Neural progenitor cell (in vitro differentiated cells): ENCODE measurements at regions not wholly inside any gene's neighbourhood (a gene's known extent, or its start where the extent isn't known, plus 50 kb on each side); places are given as distances from the start of the nearest gene placed in this dataset.

ENCODE experiments used
- DNase-seq: peaks from one replicate; pipeline ENCODE4 v3.0.0-alpha.2; 2016; ENCODE audit warnings: low spot score
- H2AFZ ChIP-seq: fragments of 200-600 bp; sonication (generic); replicated peaks from 2 replicates; pipeline ENCODE4 v1.6.1; 2016; ENCODE audit warnings: antibody characterized with exemption
- H3F3A ChIP-seq: fragments of 200-600 bp; sonication (generic); 2 replicates; pipeline ENCODE4 v1.6.1; 2016; ENCODE audit warnings: antibody characterized with exemption, low read depth
- H3K27ac ChIP-seq: fragments of 200-600 bp; sonication (generic); 2 replicates; pipeline ENCODE4 v1.5.1; 2016; ENCODE audit warnings: mild to moderate bottlenecking
- H3K27me3 ChIP-seq: fragments of 200-600 bp; sonication (generic); 2 replicates; pipeline ENCODE4 v1.6.1; 2016; ENCODE audit warnings: mild to moderate bottlenecking, moderate library complexity
- H3K36me3 ChIP-seq: fragments of 200-600 bp; sonication (generic); 2 replicates; pipeline ENCODE4 v1.5.1; 2016
- H3K4me1 ChIP-seq: fragments of 200-600 bp; sonication (generic); 2 replicates; pipeline ENCODE4 v1.6.1; 2016; ENCODE audit warnings: mixed run types
- H3K4me2 ChIP-seq: fragments of 200-600 bp; sonication (generic); 2 replicates; pipeline ENCODE4 v1.6.1; 2016
- H3K4me3 ChIP-seq: fragments of 200-600 bp; sonication (generic); 2 replicates; pipeline ENCODE4 v1.5.1; 2016
- H3K79me2 ChIP-seq: fragments of 200-600 bp; sonication (generic); 2 replicates; pipeline ENCODE4 v1.6.1; 2016; ENCODE audit warnings: low read depth
- H3K9ac ChIP-seq: fragments of 200-600 bp; sonication (generic); 2 replicates; pipeline ENCODE4 v1.6.1; 2016
- H3K9me3 ChIP-seq: fragments of 200-600 bp; sonication (generic); 2 replicates; pipeline ENCODE4 v1.5.1; 2016; ENCODE audit warnings: low read depth
- H4K20me1 ChIP-seq: fragments of 200-600 bp; sonication (generic); 2 replicates; pipeline ENCODE4 v1.6.1; 2016; ENCODE audit warnings: low read depth
- H3K27ac Mint-ChIP-seq: 3 replicates; pipeline ENCODE4 v1.8.0; 2021; ENCODE audit warnings: mixed read lengths
- H3K27me3 Mint-ChIP-seq: 2 replicates; pipeline ENCODE4 v1.8.0; 2022; ENCODE audit warnings: low read depth, mild to moderate bottlenecking, inconsistent platforms, moderate library complexity, mixed read lengths; ENCODE audit not compliant: insufficient read depth
- H3K36me3 Mint-ChIP-seq: 3 replicates; pipeline ENCODE4 v1.8.0; 2021; ENCODE audit warnings: mixed read lengths
- H3K4me1 Mint-ChIP-seq: 3 replicates; pipeline ENCODE4 v1.8.0; 2021; ENCODE audit warnings: mixed read lengths
- H3K4me3 Mint-ChIP-seq: 3 replicates; pipeline ENCODE4 v1.8.0; 2021; ENCODE audit warnings: mild to moderate bottlenecking, moderate library complexity, mixed read lengths
- H3K9me3 Mint-ChIP-seq: 3 replicates; pipeline ENCODE4 v1.8.0; 2020; ENCODE audit warnings: mixed read lengths
- EZH2 ChIP-seq: fragments of 200-600 bp; sonication (generic); IDR thresholded peaks from 2 replicates; pipeline ENCODE4 v1.6.1; 2017; ENCODE audit warnings: antibody characterized with exemption, mild to moderate bottlenecking, moderate library complexity
- EZH2phosphoT487 ChIP-seq: fragments of 200-600 bp; sonication (generic); IDR thresholded peaks from 2 replicates; pipeline ENCODE4 v1.6.1; 2017; ENCODE audit warnings: antibody characterized with exemption
- TF ChIP-seq, protein P1 (sequence below): fragments of 200-600 bp; sonication (generic); IDR thresholded peaks from 2 replicates; pipeline ENCODE4 v1.5.1; 2017; ENCODE audit warnings: antibody characterized with exemption, mild to moderate bottlenecking

DNA sequence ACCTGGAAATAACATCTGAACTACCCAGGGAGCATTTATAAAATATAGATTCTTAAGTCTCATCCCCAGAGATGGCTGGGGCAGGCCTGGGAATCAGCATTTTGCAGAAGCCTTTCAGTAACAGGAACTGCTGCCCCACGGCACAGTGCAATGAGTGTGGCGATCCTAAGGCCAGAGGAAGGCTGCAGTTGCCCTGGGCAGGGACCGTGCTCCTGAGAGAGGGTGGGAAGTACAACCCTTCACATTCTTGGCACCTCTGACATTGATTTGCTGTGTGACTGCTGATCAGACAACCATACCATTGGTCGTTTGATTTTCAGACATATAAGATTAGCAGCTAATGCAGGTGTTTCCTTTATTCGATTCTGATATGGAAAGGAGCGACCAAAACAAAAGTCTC, 233.6 kb downstream of the STIM2 start:
- H3K4me3 ChIP-seq = no peak overlapping the region
- no peak overlapping the region for H2AFZ ChIP-seq
- no peak overlapping the region for H3K4me2 ChIP-seq
- no peaks in the 10 kb centered on the region for H4K20me1 ChIP-seq
- Mint-ChIP-seq H3K4me3 (no peak overlapping the region), H3K4me1 (peaks cover 50% of the 10 kb centered on the region), H3K36me3 (no peaks in the 10 kb centered on the region), H3K27me3 (peaks cover 6% of the 10 kb centered on the region), H3K27ac (no peak overlapping the region), H3K9me3 (no peaks in the 10 kb centered on the region)
- H3K4me1 ChIP-seq = peaks cover 25% of the 10 kb centered on the region
- H3K79me2 ChIP-seq = no peaks in the 10 kb centered on the region
- H3K36me3 ChIP-seq = no peaks in the 10 kb centered on the region
- no peaks in the 10 kb centered on the region for H3K27me3 ChIP-seq
- TF ChIP-seq EZH2 (no peak), EZH2phosphoT487 (no peak)
- TF ChIP-seq, protein P1, sequence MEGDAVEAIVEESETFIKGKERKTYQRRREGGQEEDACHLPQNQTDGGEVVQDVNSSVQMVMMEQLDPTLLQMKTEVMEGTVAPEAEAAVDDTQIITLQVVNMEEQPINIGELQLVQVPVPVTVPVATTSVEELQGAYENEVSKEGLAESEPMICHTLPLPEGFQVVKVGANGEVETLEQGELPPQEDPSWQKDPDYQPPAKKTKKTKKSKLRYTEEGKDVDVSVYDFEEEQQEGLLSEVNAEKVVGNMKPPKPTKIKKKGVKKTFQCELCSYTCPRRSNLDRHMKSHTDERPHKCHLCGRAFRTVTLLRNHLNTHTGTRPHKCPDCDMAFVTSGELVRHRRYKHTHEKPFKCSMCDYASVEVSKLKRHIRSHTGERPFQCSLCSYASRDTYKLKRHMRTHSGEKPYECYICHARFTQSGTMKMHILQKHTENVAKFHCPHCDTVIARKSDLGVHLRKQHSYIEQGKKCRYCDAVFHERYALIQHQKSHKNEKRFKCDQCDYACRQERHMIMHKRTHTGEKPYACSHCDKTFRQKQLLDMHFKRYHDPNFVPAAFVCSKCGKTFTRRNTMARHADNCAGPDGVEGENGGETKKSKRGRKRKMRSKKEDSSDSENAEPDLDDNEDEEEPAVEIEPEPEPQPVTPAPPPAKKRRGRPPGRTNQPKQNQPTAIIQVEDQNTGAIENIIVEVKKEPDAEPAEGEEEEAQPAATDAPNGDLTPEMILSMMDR = no peak
- no peak for DNase-seq
- no peak overlapping the region for H3K9ac ChIP-seq
- H3F3A ChIP-seq = no peaks in the 10 kb centered on the region
- no peak overlapping the region for H3K27ac ChIP-seq
- H3K9me3 ChIP-seq = no peaks in the 10 kb centered on the region

GRCh38 chr4:27094783-27095182, 234.1 kb downstream of the STIM2 start:
- H3K9me3 Mint-ChIP-seq = no peaks in the 10 kb centered on the region
- no peaks in the 10 kb centered on the region for H3K79me2 ChIP-seq
- no peak overlapping the region for H3K27ac Mint-ChIP-seq
- H3K27me3 ChIP-seq = no peaks in the 10 kb centered on the region
- H3K36me3 Mint-ChIP-seq = no peaks in the 10 kb centered on the region
- H3K4me1 ChIP-seq = peaks cover 25% of the 10 kb centered on the region
- H3K9ac ChIP-seq = no peak overlapping the region
- peaks cover 51% of the 10 kb centered on the region for H3K4me1 Mint-ChIP-seq
- no peak overlapping the region for H3K4me3 Mint-ChIP-seq
- H3K4me2 ChIP-seq = no peak overlapping the region
- no peak overlapping the region for H2AFZ ChIP-seq
- TF ChIP-seq EZH2 (no peak), EZH2phosphoT487 (no peak)
- TF ChIP-seq, protein P1 = no peak
- DNase-seq = no peak
- no peaks in the 10 kb centered on the region for H3K36me3 ChIP-seq
- H3F3A ChIP-seq = no peaks in the 10 kb centered on the region
- H4K20me1 ChIP-seq = no peaks in the 10 kb centered on the region
- H3K27ac ChIP-seq = no peak overlapping the region
- H3K27me3 Mint-ChIP-seq = peaks cover 8% of the 10 kb centered on the region
- no peaks in the 10 kb centered on the region for H3K9me3 ChIP-seq
- H3K4me3 ChIP-seq = no peak overlapping the region

DNA sequence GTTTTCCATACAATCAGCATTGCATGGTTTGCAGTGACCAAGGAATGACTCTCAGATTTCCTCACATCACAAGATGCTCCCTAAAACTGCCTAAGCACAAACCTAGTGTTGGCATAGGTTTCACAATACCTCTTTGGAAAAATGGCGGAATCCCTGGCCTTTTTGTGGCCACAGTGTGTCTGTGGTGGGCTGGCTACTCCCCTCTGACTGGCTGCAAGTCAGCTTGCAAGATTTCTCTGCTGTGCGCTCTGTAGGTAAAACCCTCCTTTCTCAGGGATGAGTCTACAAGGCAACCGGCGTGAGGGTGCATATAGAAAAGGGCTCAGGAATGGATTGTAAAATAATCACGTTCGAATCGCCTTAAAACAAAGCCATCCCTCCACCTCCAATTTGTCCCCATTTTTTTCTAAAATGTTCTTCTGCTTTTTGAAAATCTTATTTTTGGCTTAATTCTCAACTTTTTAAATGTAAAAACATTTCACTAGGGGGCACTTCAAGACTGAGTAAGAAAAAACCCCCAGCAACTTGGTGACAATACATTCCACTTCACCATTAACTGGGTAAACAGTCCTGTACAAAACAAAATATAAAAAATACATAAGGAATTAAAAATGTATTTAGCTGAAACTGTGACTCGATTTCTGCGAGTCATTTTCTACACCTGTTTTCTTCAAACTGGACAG, 235.6 kb downstream of the STIM2 start:
- H3K27ac Mint-ChIP-seq = no peak overlapping the region
- H3K9me3 Mint-ChIP-seq = no peaks in the 10 kb centered on the region
- H3K36me3 Mint-ChIP-seq = no peaks in the 10 kb centered on the region
- H2AFZ ChIP-seq = peak overlapping the region; percentile 87
- peaks cover 43% of the 10 kb centered on the region for H3K4me1 Mint-ChIP-seq
- no peak overlapping the region for H3K4me2 ChIP-seq
- no peak overlapping the region for H3K9ac ChIP-seq
- peaks cover 13% of the 10 kb centered on the region for H3K4me1 ChIP-seq
- H3F3A ChIP-seq = no peaks in the 10 kb centered on the region
- no peaks in the 10 kb centered on the region for H3K27me3 ChIP-seq
- TF ChIP-seq, protein P1 = peak; percentile 57
- TF ChIP-seq EZH2phosphoT487 = no peak
- H3K36me3 ChIP-seq = no peaks in the 10 kb centered on the region
- H4K20me1 ChIP-seq = no peaks in the 10 kb centered on the region
- no peak overlapping the region for H3K4me3 ChIP-seq
- no peak overlapping the region for H3K4me3 Mint-ChIP-seq
- no peak for DNase-seq
- no peaks in the 10 kb centered on the region for H3K79me2 ChIP-seq
- no peak overlapping the region for H3K27ac ChIP-seq
- peaks cover 10% of the 10 kb centered on the region for H3K27me3 Mint-ChIP-seq
- no peaks in the 10 kb centered on the region for H3K9me3 ChIP-seq
